ENCODE measurements at regions not wholly inside any gene's neighbourhood (a gene's known extent, or its start where the extent isn't known, plus 50 kb on each side); places are given as distances from the start of the nearest gene placed in this dataset.

DNA sequence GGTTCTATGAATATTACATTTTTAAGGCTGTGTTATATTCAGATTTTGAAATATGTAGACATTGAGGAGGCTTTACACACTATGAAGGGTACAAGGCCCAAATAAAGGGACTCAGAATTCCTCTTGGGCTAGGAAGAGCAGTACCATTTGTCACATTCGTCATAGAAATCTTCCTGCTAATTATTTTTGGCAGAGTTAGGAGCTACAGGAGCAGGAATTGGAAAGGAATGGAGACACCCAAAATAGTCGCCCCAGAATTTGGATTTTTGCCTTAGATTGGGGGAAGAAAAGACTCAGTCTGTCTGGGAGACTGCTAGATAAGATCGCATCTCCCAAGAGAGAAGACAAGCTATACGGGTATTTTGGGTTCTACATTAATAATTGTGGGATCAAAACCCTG, 176.4 kb upstream of the DACH1 start:
- no peak overlapping the region for H3K4me3 ChIP-seq (ENCODE audit: low read length, poor library complexity, severe bottlenecking)

DNA sequence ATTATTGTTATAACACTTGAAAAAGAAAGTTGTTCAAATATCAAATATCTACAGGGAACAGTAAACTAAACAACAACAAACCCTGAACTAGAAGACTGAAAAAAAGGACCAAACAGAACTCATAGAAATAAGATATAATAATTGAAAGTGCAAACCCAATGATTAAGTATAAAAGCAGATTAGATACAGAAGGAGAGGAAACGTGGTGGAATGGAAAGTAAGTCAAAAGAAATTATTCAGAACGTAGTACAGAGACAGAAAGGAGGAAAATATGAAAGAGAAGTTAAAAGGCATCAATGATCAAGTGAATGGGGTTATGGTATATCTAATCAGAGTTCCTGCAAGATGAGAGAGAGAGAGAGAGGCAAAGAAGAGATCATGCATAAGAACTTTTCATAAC, 174.2 kb upstream of the DACH1 start:
- Histone ChIP-seq H2AFZ (ENCODE audit: low read length) (no peak overlapping the region), H3K27me3 (ENCODE audit: insufficient read depth, low read length, poor library complexity, severe bottlenecking) (no peaks in the 10 kb centered on the region), H3K36me3 (ENCODE audit: insufficient read depth, low read length) (no peaks in the 10 kb centered on the region), H3K79me2 (ENCODE audit: insufficient read depth, low read length) (no peaks in the 10 kb centered on the region), H3K9ac (ENCODE audit: low read depth, low read length, poor library complexity, severe bottlenecking) (no peak overlapping the region), H4K20me1 (ENCODE audit: insufficient read depth, low read length, poor library complexity, severe bottlenecking) (no peaks in the 10 kb centered on the region), H3K4me1 (ENCODE audit: insufficient read depth, low read length, poor library complexity, severe bottlenecking) (no peaks in the 10 kb centered on the region), H3K9me2 (replicated peaks; ENCODE audit: low read depth, low read length) (no peaks in the 10 kb centered on the region), H3K4me2 (ENCODE audit: low read depth, low read length, poor library complexity, severe bottlenecking) (no peak overlapping the region), H3F3A (ENCODE audit: low read depth) (no peaks in the 10 kb centered on the region), H3K9me3 (ENCODE audit: insufficient read depth, low read depth, low read length) (no peaks in the 10 kb centered on the region), H3K4me3 (ENCODE audit: low read length, poor library complexity, severe bottlenecking) (no peak overlapping the region)
- TF ChIP-seq EZH2phosphoT487 (IDR thresholded peaks at IDR 0.05; ENCODE audit: borderline replicate concordance) = no peak
- TF ChIP-seq, protein P1, sequence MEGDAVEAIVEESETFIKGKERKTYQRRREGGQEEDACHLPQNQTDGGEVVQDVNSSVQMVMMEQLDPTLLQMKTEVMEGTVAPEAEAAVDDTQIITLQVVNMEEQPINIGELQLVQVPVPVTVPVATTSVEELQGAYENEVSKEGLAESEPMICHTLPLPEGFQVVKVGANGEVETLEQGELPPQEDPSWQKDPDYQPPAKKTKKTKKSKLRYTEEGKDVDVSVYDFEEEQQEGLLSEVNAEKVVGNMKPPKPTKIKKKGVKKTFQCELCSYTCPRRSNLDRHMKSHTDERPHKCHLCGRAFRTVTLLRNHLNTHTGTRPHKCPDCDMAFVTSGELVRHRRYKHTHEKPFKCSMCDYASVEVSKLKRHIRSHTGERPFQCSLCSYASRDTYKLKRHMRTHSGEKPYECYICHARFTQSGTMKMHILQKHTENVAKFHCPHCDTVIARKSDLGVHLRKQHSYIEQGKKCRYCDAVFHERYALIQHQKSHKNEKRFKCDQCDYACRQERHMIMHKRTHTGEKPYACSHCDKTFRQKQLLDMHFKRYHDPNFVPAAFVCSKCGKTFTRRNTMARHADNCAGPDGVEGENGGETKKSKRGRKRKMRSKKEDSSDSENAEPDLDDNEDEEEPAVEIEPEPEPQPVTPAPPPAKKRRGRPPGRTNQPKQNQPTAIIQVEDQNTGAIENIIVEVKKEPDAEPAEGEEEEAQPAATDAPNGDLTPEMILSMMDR (conservative IDR thresholded peaks at IDR 0.05; ENCODE audit: low read length) = no peak

More for the DNA sequence above, 176.4 kb upstream of the DACH1 start:
- H3K9me3 ChIP-seq (ENCODE audit: insufficient read depth, low read depth, low read length) = no peaks in the 10 kb centered on the region
- H3K4me2 ChIP-seq (ENCODE audit: low read depth, low read length, poor library complexity, severe bottlenecking) = no peak overlapping the region
- no peaks in the 10 kb centered on the region for H3K79me2 ChIP-seq (ENCODE audit: insufficient read depth, low read length)
- no peaks in the 10 kb centered on the region for H4K20me1 ChIP-seq (ENCODE audit: insufficient read depth, low read length, poor library complexity, severe bottlenecking)
- H3K9me2 ChIP-seq (replicated peaks; ENCODE audit: low read depth, low read length) = no peaks in the 10 kb centered on the region
- H3K36me3 ChIP-seq (ENCODE audit: insufficient read depth, low read length) = no peaks in the 10 kb centered on the region
- H3K27me3 ChIP-seq (ENCODE audit: insufficient read depth, low read length, poor library complexity, severe bottlenecking) = no peaks in the 10 kb centered on the region
- H3K9ac ChIP-seq (ENCODE audit: low read depth, low read length, poor library complexity, severe bottlenecking) = no peak overlapping the region
- TF ChIP-seq, protein P1 (conservative IDR thresholded peaks at IDR 0.05; ENCODE audit: low read length) = no peak
- H3K4me1 ChIP-seq (ENCODE audit: insufficient read depth, low read length, poor library complexity, severe bottlenecking) = no peaks in the 10 kb centered on the region
- no peak overlapping the region for H2AFZ ChIP-seq (ENCODE audit: low read length)
- H3F3A ChIP-seq (ENCODE audit: low read depth) = no peaks in the 10 kb centered on the region

DNA sequence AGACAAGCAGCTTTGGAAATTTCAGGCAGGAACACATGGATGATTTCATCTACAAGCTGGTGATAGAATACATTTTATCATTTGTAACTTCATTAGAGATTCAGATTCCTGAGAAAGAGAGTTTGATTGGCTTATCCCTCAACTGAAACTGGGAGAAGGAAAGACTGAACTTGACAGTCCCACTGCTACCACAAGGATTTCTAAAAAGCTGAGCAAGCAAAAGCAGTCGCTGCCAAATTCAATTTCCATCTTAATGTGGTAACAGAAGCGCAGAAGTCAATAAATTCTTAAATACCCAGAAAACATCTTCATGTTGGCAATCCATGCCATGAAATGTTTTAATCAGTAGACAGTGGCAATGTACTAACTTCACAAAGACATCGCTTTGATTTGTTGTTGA, 172.1 kb upstream of the DACH1 start:
- Histone ChIP-seq H3K9ac (ENCODE audit: low read depth, low read length, poor library complexity, severe bottlenecking) (no peak overlapping the region), H3K79me2 (ENCODE audit: insufficient read depth, low read length) (no peaks in the 10 kb centered on the region), H2AFZ (ENCODE audit: low read length) (no peak overlapping the region), H3K9me2 (replicated peaks; ENCODE audit: low read depth, low read length) (0 out of 2 replicates have a peak, but pooled peaks cover 4% of the 10 kb centered on the region), H3K4me3 (ENCODE audit: low read length, poor library complexity, severe bottlenecking) (no peak overlapping the region), H3K4me2 (ENCODE audit: low read depth, low read length, poor library complexity, severe bottlenecking) (no peak overlapping the region), H3K9me3 (ENCODE audit: insufficient read depth, low read depth, low read length) (no peaks in the 10 kb centered on the region), H3K27me3 (ENCODE audit: insufficient read depth, low read length, poor library complexity, severe bottlenecking) (no peaks in the 10 kb centered on the region), H4K20me1 (ENCODE audit: insufficient read depth, low read length, poor library complexity, severe bottlenecking) (no peaks in the 10 kb centered on the region), H3F3A (ENCODE audit: low read depth) (no peaks in the 10 kb centered on the region), H3K4me1 (ENCODE audit: insufficient read depth, low read length, poor library complexity, severe bottlenecking) (no peaks in the 10 kb centered on the region), H3K36me3 (ENCODE audit: insufficient read depth, low read length) (no peaks in the 10 kb centered on the region)
- TF ChIP-seq, protein P1 (conservative IDR thresholded peaks at IDR 0.05; ENCODE audit: low read length) = no peak
- TF ChIP-seq EZH2phosphoT487 (IDR thresholded peaks at IDR 0.05; ENCODE audit: borderline replicate concordance) = no peak

Measured in Loucy (cell line).